Cardiac fibroblast (primary cell): ENCODE measurements at regions not wholly inside any gene's neighbourhood (a gene's known extent, or its start where the extent isn't known, plus 50 kb on each side); places are given as distances from the start of the nearest gene placed in this dataset.

Source experiments
- DNase-seq, 2 donors: peaks; one replicate each; pipeline versions ENCODE4 v3.0.0 to v3.0.0-alpha.2; 2010; ENCODE audit warnings: low read depth in 2 of 2
- H3K4me3 ChIP-seq, 2 donors: replicated peaks in 1 of 2; 1 replicate in 1 of 2; 2 replicates in 1 of 2; pipeline ENCODE4 v1.5.1; 2011; ENCODE audit warnings: low read depth in 2 of 2, low read length in 2 of 2, mild to moderate bottlenecking in 2 of 2, moderate library complexity in 1 of 2
- TF ChIP-seq, protein P1 (sequence below): IDR thresholded peaks from one replicate; pipeline ENCODE4 v1.5.1; 2011; ENCODE audit warnings: low read depth, mild to moderate bottlenecking, low read length, inconsistent platforms

DNA sequence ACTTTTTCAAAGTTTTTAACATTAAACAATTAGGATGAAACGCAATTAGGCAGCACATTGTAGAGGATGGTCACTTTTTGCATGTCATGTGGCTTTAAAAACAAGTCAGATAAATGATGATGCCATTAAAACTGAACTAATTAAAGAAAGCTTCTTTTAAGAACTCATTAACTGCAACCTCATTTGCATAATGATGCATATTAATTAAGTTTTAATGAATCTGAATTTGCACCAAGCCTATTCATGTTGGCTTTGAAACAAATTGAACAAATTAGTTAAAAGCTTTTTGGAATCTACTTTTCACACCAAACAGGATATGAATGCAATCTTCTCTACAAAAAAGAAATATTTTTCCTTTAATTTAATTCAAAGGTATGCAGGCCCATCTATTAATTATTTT lies 499.0 kb downstream of the VRK1 start:
- no peak for DNase-seq
- TF ChIP-seq, protein P1, sequence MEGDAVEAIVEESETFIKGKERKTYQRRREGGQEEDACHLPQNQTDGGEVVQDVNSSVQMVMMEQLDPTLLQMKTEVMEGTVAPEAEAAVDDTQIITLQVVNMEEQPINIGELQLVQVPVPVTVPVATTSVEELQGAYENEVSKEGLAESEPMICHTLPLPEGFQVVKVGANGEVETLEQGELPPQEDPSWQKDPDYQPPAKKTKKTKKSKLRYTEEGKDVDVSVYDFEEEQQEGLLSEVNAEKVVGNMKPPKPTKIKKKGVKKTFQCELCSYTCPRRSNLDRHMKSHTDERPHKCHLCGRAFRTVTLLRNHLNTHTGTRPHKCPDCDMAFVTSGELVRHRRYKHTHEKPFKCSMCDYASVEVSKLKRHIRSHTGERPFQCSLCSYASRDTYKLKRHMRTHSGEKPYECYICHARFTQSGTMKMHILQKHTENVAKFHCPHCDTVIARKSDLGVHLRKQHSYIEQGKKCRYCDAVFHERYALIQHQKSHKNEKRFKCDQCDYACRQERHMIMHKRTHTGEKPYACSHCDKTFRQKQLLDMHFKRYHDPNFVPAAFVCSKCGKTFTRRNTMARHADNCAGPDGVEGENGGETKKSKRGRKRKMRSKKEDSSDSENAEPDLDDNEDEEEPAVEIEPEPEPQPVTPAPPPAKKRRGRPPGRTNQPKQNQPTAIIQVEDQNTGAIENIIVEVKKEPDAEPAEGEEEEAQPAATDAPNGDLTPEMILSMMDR = no peak
- no peak overlapping the region for H3K4me3 ChIP-seq

DNA sequence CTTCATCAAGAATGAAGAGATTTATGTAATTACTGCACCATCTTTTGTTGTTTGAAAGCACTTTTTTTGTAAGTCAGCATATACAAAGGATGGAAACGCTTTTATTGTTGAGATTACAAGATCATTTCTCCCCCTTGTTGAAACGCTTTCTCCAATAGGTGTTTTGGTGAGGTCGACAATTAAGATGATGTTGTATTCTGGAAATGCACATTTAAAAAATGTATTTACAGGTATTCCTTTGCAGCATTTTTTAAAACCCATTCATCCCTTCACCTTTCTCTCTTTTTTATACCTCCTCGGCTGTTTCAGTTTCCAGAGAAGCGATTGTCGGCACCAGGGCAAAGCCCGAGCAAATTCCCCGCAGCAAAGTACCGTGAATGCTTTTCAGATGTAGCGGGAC lies 499.9 kb downstream of the VRK1 start:
- TF ChIP-seq, protein P1 = no peak
- no peak for DNase-seq
- no peak overlapping the region for H3K4me3 ChIP-seq

DNA sequence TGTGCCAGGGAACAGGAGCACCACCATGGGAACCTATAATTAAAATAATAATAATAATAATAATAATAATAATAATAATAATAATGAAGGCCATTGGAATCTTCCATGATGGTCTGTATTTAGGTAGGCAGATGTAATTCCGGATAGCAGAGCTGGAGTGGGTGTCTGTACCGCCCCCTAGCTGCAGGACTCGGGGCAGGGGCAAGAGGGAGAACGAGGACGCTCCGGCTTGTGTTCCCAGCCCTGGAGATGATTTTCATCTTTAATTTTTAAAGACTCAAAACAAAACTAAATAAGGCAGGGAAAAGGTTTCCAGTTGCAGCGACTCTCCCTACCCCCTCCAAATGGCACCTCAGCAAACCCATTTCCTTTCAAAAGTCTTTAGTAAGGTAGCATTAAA lies 501.1 kb downstream of the VRK1 start:
- no peak overlapping the region for H3K4me3 ChIP-seq
- DNase-seq = no peak
- TF ChIP-seq, protein P1 = no peak

DNA sequence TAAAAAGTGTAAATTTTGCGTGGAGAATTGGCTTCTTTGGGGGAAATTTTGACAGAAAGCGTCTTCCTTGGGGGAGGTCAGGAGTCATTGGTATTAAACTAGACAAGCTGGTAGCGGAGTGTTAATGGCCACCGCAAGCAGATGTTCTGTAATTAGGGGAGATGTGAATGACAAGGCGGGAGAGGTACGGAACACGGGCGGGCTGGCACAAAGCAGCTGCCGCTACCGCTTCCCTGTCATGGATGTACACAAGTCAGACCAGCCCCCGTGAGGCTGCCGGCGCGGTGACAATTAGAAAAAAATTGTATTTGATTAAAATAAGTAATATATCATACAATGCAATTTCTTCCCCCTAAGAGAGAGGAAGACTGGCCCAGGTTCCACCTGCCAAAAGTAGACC lies 501.6 kb downstream of the VRK1 start:
- H3K4me3 ChIP-seq = no peak overlapping the region
- DNase-seq = no peak
- TF ChIP-seq, protein P1 = no peak

DNA sequence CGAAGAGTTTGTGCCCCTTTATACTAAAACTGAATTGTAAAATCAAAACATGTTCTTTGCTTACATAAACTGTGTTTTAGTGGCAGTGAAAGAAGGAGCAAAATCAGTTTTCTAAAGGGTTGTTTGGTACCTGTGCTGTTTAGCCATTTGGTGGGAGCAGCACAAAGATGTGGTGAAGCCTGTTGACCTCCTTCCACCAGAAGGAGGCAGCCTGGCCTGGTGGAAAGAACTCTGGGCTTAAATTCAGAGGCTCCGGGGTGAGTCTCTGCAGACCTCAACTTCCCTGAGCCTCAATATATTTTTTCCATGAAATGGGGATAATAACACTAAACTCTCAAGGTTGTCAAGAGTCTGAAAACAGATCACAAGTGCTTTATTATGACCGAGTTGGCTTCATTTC lies 502.5 kb downstream of the VRK1 start:
- TF ChIP-seq, protein P1 = no peak
- no peak for DNase-seq
- H3K4me3 ChIP-seq = no peak overlapping the region

DNA sequence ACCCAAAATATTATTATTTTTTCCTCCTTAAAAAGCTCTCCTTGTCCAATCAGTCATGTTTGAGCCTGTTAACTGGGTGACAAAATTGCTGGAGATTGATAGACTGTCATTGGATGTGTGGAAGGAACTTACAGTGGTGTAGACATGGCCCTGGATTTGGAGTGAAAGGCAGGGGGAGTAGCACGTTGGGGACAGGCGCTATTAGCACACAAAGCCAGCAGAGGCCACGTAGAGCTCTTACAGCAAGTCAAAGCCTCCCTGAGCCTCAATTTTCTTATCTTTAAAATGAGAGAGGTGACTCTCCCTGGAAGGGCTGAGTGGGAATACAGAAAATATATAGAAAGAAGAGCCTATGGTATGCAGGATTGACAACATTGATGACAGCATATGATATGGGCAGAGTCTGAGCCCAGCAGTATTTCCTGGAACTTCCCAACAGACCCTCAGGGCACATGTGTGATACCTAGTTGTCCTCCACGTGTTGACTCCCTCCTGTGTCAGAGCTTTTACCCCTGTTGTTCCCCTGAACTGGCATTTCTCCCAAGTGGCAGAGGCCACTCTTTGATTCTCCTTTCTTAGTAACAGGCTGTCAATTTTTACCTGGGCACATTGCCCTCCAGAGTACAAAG lies 504.9 kb downstream of the VRK1 start:
- no peak for DNase-seq
- TF ChIP-seq, protein P1 = no peak
- H3K4me3 ChIP-seq = no peak overlapping the region
